NCI-H2196 (cell line): ENCODE measurements at regions not wholly inside any gene's neighbourhood (a gene's known extent, or its start where the extent isn't known, plus 50 kb on each side); places are given as distances from the start of the nearest gene placed in this dataset.

Experiments
- DNase-seq: peaks from one replicate; lab custom pipeline; 2025; ENCODE audit not compliant: unreplicated experiment; lab: John Stamatoyannopoulos, UW

DNA sequence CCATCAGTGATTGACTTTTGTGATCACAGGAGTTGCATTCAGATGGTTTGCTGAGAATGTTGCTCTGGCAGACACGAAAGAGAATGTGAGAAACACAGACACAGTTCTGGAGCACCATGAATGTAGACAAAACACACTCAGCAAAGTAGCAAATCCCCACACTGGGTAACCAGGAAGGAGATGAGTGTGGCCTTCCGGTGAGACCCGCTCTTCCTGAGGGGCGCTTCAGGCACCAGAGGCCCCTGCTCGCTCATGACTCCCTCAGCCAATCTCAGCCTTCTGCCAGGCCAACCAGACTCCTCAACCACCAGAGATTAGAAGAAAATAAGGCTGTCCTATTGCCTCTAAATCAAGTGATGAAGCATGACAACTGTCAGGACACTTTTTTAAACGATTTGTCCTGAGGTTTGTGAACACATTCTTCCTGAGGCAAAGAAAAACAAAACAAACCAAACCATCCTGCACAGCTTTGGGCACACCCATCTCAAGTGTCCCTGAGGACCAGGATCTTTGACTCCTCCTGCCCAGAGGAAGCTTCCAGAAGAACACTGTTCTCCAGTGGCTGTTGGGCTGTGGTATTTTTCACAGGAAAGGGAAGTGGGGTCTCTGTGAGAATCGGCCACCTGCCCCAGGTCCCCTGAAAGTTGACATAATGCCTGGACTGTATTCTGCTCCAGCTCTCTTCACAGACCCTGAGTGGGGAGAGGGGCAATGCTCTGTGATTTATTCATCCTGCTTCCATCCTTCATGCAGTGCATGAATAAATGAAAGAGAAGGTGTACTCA is 152.8 kb downstream of the BCL11A start:
- DNase-seq: no peak

GRCh38 chr2:60394463-60394862 is 159.0 kb downstream of the BCL11A start:
- no peak for DNase-seq

DNA sequence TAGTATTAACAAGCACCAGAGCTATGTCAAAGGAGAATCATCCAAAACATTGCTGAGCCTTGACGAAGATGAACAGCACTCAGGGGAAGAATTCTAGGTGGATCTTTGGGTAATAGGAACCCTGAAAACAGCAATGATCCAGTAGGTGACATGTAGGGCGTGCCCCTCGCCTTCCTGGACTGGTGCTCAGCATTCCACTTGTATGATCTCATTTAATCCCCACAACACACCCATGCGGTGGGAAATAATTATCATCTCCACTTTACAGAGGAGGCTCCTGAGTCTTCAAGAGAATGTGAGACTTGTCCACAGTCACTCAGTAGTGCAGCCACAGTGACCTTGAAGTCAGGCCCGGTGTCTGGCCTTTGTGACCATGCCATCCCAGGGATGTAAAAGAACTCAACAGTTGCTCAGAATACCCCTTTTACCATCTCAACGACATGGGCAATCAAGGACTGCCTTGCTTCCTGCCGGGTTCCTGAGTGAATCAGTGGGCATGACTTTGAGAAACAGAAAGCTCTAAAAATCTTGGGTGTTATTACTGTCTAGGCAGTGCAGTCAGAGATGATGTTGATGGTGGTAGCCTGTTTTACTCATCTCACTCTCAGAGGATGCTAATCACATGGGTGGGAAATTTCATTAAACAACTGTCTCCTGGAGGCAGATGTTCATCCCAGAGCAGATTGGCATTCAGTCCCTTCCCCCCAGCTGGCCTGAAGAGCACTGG is 161.6 kb downstream of the BCL11A start:
- no peak for DNase-seq

- no peak for DNase-seq
Measured at GRCh38 chr2:60391230-60391629, 162.2 kb downstream of the BCL11A start.

DNA sequence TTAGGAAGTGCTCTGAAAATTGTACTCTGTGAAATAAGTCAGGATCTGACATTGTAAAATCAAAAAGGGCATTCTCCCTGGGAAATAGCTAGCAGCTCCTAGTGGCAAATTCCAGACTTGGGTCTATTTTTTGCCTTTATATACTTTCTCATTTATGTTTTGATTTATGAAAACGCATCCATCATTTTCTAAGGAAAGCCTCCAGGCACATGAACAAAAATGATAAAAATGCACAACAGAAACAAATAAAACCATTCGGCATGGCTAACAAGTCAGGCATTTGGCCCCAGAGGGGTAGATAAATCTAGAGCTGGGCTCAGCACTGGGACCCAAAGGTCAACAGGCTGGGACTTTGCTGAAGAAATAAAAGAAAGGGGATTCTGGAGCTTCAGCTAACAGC is 167.0 kb downstream of the BCL11A start:
- DNase-seq: no peak

GRCh38 chr2:60385648-60386047 is 167.8 kb downstream of the BCL11A start:
- no peak for DNase-seq

GRCh38 chr2:60383401-60384143 is 169.9 kb downstream of the BCL11A start:
- no peak for DNase-seq

GRCh38 chr2:60380411-60380810 is 173.0 kb downstream of the BCL11A start:
- DNase-seq: no peak

DNA sequence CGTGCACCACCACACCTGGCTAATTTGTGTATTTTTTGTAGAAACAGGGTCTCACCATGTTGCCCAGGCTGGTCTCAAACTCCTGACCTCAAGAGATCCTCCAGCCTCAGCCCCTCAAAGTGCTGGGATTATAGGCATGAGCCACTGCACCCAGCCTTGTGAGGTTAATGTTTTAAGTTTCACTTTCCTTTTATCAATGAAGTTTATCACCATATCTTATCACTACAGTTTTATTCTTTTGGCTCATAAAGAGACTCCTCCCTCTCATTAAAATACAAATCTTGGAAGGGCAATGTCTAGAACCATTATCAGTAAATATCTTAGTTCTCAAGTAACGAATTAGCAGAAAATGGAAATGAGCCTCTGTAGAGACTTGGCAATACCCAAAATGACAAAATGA is 173.8 kb downstream of the BCL11A start:
- no peak for DNase-seq

GRCh38 chr2:60379216-60379615 is 174.2 kb downstream of the BCL11A start:
- no peak for DNase-seq

DNA sequence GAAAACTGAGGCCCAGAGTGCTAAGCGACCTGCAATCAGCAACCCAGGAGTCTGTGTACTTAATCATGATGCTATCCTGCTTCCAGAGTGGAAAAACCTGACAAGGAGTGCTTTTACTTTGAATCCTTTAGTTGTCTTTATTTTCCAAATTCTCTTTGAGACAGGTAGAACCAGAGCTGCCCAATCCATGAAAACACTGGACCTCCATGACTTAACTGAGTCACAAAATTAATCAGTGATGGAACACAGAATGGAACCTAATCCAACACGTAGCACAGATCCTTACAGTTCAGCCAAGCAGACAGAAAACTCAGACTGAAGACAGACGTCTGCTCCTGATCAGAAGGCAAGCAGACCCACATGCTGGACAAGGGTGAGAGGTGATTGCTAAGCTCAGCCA is 175.6 kb downstream of the BCL11A start:
- DNase-seq: no peak

DNA sequence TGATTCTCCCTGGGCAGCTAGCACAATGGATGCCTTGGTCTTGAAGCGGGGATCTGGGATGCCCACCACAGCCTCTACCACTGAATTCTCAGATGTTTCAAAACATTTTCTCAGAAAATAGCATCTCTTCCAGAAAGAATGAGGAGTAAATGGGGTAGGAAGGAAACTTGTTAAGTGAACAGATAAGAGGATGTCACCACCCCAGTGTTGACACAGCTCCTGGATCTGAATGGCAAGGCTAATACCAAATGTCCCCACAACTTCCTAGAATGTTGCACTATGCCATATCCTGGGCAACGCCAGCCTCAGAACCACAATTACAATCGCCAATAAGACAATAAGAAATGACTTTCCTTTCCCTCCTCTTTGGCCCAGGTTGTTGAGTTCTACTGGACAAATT is 177.2 kb downstream of the BCL11A start:
- no peak for DNase-seq

GRCh38 chr2:60371681-60372080 is 181.8 kb downstream of the BCL11A start:
- DNase-seq: no peak

DNA sequence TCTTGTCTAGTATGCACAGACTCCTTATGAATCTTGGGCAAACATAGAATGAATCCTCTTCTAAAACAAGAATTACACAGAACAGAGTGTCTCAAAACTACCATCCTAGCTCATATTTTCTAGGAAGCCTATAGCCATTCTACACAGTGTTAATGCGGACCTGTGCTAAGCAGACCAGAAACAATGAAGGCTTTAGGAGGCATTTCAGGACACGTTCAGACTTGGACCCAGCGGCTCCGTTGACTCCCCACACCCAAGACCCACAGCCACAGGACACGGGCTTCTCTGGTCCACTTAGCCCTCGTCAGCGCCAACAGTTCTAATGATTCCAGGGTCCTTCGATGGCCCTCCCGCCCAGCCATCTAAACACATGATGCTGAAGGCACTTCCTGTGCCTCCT is 182.2 kb downstream of the BCL11A start:
- DNase-seq: no peak

DNA sequence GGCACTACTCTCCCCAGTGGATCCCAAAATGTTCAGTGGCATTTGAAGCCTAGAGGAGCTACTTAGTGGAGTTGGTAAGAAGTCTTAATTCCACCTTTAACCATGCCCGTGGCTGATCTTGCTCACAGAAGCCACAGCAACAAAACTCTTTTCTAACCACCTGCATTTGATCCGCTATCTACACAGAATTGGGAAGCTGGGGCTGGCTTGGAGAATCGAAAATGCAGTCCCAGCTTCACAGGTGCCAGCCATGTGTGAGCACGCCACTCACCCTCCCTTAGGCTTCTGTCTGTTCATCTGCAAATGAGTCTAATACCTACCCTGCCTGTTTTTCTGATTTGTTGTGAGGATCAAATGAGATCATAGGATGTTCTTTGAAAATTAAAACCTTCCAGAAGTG is 182.6 kb downstream of the BCL11A start:
- DNase-seq: no peak

- DNase-seq: no peak
Measured at GRCh38 chr2:60368456-60368855, 185.0 kb downstream of the BCL11A start.

GRCh38 chr2:60366135-60366712 is 187.2 kb downstream of the BCL11A start:
- no peak for DNase-seq

DNA sequence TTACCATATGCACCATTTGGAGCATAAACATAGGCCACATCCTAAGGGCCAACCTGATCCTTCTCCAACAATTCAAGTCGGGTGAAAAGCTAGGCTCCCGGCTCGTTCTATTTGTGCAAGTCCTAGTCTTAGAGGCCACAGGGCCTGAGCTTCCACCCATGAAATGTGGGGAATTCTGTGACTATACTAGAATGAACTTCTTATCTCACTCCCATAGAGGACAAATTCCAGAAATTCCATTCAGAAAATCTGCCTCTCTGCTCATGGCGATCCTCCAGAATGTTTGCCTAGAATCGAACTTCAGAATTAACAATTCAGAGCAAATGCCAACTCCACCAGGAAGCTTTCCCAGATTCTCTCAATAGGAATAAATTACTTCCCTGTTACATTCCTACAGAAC is 187.9 kb downstream of the BCL11A start:
- no peak for DNase-seq

DNA sequence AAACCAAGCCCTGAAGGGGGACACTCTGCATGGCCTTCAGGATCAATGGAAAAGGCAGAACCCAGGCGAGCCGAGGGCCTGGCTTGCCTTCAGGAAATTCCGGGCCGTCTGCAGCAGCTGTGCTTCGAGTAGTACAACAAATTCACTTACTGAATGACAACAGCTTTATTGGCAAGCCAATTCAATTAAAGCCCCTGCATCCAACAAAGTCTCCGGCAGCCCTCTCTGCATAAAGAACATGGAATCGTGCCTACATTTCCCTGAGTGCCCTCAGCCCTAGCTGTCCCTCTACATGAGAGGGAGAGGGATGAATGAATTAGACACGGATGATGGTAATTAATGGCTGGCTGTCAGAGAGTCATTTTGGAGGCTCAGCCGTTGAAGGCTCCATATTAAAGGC is 189.0 kb downstream of the BCL11A start:
- no peak for DNase-seq

DNA sequence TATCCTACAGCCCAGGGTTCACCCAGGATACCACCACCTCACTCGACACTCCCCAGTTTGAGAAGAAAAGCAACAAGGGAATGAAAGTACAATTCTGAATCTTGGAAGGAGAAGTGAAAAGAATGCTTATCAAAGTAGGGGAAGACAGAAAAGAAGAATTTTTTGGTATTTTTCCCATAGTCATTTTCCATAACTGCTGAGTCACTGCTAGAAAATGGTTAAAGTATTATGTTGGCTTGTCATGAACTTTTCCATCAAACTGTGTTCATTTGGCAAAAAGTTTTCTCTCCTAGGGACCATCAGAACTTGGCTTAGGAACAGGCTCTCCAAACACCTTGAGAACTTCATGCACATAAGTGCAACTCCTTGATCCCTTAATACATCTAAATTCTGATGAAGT is 192.0 kb downstream of the BCL11A start:
- DNase-seq: no peak

- DNase-seq: no peak
Measured at GRCh38 chr2:60359569-60359968, 193.9 kb downstream of the BCL11A start.

DNA sequence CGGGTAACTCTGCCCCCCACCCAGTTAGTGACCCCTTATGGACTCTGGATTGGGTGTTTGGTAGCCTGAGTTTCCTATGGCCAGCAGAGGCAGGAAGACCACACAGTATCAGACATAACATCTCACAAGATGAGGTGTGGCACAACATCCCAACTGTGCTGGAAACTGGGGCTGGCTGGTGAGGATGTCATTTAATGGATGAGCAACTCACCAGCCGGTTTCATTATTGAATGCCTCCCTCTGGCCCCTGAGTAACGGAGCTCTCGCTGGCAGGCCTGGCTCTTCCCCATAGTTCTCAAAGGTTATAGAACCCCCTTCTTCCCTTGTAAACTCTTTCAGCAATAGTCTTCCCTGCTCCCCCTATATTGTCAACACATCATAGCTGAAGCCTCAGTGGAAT is 195.0 kb downstream of the BCL11A start:
- DNase-seq: no peak
